Neural cell (in vitro differentiated cells): ENCODE measurements at regions not wholly inside any gene's neighbourhood (a gene's known extent, or its start where the extent isn't known, plus 50 kb on each side); places are given as distances from the start of the nearest gene placed in this dataset.

Experiments
- H2AFZ ChIP-seq: fragments of 200-600, 300-800 bp; sonication (generic), shearing (Covaris generic); 2 replicates; pipeline ENCODE4 v1.6.0; 2014; ENCODE audit warnings: low read depth, mild to moderate bottlenecking, antibody characterized with exemption, low read length, moderate library complexity
- H3F3A ChIP-seq: fragments of 200-600 bp; shearing (Covaris generic); 2 replicates; pipeline ENCODE4 v1.6.1; 2016; ENCODE audit warnings: mild to moderate bottlenecking, moderate library complexity, mixed read lengths, antibody characterized with exemption, low read length; ENCODE audit not compliant: insufficient read depth, poor library complexity, severe bottlenecking
- H3K27ac ChIP-seq: fragments of 200-600, 300-800 bp; sonication (generic), shearing (Covaris generic); 2 replicates; pipeline ENCODE4 v1.5.1; 2014; ENCODE audit warnings: mild to moderate bottlenecking, low read length, moderate library complexity
- H3K27me3 ChIP-seq: fragments of 300-800, 200-600 bp; sonication (generic), shearing (Covaris generic); 2 replicates; pipeline ENCODE4 v1.6.0; 2014; ENCODE audit warnings: mild to moderate bottlenecking, low read depth, low read length, moderate library complexity; ENCODE audit not compliant: insufficient read depth
- H3K36me3 ChIP-seq: fragments of 300-800, 200-600 bp; sonication (generic), shearing (Covaris generic); 2 replicates; pipeline ENCODE4 v1.5.1; 2014; ENCODE audit warnings: mild to moderate bottlenecking, antibody characterized with exemption, low read length, moderate library complexity; ENCODE audit not compliant: insufficient read depth
- H3K4me2 ChIP-seq: fragments of 300-800, 200-600 bp; sonication (generic), shearing (Covaris generic); 2 replicates; pipeline ENCODE4 v1.6.0; 2014; ENCODE audit warnings: mild to moderate bottlenecking, low read length
- H3K4me3 ChIP-seq: fragments of 300-800, 200-600 bp; sonication (generic), shearing (Covaris generic); 2 replicates; pipeline ENCODE4 v1.5.1; 2014; ENCODE audit warnings: mild to moderate bottlenecking, low read length, moderate library complexity
- H3K79me2 ChIP-seq: fragments of 200-600 bp; shearing (Covaris generic); replicated peaks from 2 replicates; pipeline ENCODE4 v1.6.0; 2014; ENCODE audit warnings: mild to moderate bottlenecking, low read length, moderate library complexity; ENCODE audit not compliant: insufficient read depth
- H3K9ac ChIP-seq: fragments of 300-800, 200-600 bp; sonication (generic), shearing (Covaris generic); 2 replicates; pipeline ENCODE4 v1.6.1; 2016; ENCODE audit warnings: mild to moderate bottlenecking, low read length, mixed read lengths
- H3K9me2 ChIP-seq: fragments of 200-600 bp; shearing (Covaris generic); 2 replicates; pipeline ENCODE4 v1.6.1; 2016; ENCODE audit warnings: mild to moderate bottlenecking, low read length, mixed read lengths; ENCODE audit not compliant: insufficient read depth
- H3K9me3 ChIP-seq: fragments of 200-600, 300-800 bp; sonication (generic), shearing (Covaris generic); 2 replicates; pipeline ENCODE4 v1.6.1; 2016; ENCODE audit warnings: mild to moderate bottlenecking, mixed run types, low read length, moderate library complexity, mixed read lengths
- H4K20me1 ChIP-seq: fragments of 200-600 bp; shearing (Covaris generic); 2 replicates; pipeline ENCODE4 v1.6.1; 2016; ENCODE audit warnings: mild to moderate bottlenecking, mixed run types; ENCODE audit not compliant: insufficient read depth
- CTCF ChIP-seq: fragments of 450-650 bp; IDR thresholded peaks from 2 replicates; pipeline ENCODE4 v1.5.1; 2014; ENCODE audit warnings: antibody characterized with exemption, mild to moderate bottlenecking, moderate library complexity; ENCODE audit not compliant: poor library complexity, severe bottlenecking
- EP300 ChIP-seq: fragments of 450-650 bp; conservative IDR thresholded peaks from 2 replicates; pipeline ENCODE4 v1.6.1; 2014; ENCODE audit warnings: antibody characterized with exemption, mild to moderate bottlenecking, moderate library complexity; ENCODE audit not compliant: poor library complexity, severe bottlenecking
- EZH2 ChIP-seq: fragments of 200-600, 300-800 bp; shearing (Covaris generic), sonication (generic); IDR thresholded peaks from 2 replicates; pipeline ENCODE4 v1.6.1; 2014; ENCODE audit warnings: antibody characterized with exemption, low read length, borderline replicate concordance, mild to moderate bottlenecking; ENCODE audit not compliant: insufficient read depth, poor library complexity, severe bottlenecking
- MXI1 ChIP-seq: fragments of 450-650 bp; conservative IDR thresholded peaks from 2 replicates; pipeline ENCODE4 v1.6.1; 2014; ENCODE audit warnings: antibody characterized with exemption, mild to moderate bottlenecking; ENCODE audit not compliant: poor library complexity, severe bottlenecking
- POLR2AphosphoS5 ChIP-seq: IDR thresholded peaks from 2 replicates; pipeline ENCODE4 v1.6.1; 2012
- RAD21 ChIP-seq: fragments of 450-650 bp; conservative IDR thresholded peaks from 2 replicates; pipeline ENCODE4 v1.6.1; 2014; ENCODE audit warnings: antibody characterized with exemption, mild to moderate bottlenecking, moderate library complexity
- REST ChIP-seq: IDR thresholded peaks from 2 replicates; pipeline ENCODE4 v1.6.1; 2012; ENCODE audit warnings: borderline replicate concordance
- SMC3 ChIP-seq: fragments of 450-650 bp; conservative IDR thresholded peaks from 2 replicates; pipeline ENCODE4 v1.6.1; 2014; ENCODE audit warnings: antibody characterized with exemption, mild to moderate bottlenecking, moderate library complexity; ENCODE audit not compliant: poor library complexity
- TAF1 ChIP-seq: IDR thresholded peaks from 2 replicates; pipeline ENCODE4 v1.6.1; 2012; ENCODE audit warnings: low read depth

GRCh38 chr10:10437886-10438285, 579.8 kb upstream of the CELF2 start:
- Histone ChIP-seq H3K36me3 (no peaks in the 10 kb centered on the region), H3K9me2 (no peaks in the 10 kb centered on the region), H3K4me3 (no peak overlapping the region), H2AFZ (no peak overlapping the region), H3K9me3 (no peaks in the 10 kb centered on the region), H3K79me2 (no peaks in the 10 kb centered on the region), H3F3A (no peaks in the 10 kb centered on the region), H3K27ac (no peak overlapping the region), H3K4me2 (no peak overlapping the region), H3K27me3 (no peaks in the 10 kb centered on the region), H3K9ac (no peak overlapping the region), H4K20me1 (no peaks in the 10 kb centered on the region)
- TF ChIP-seq EP300 = no peak
- no peak for TF ChIP-seq EZH2
- no peak for TF ChIP-seq CTCF
- TF ChIP-seq SMC3 = no peak
- TF ChIP-seq TAF1 = no peak
- no peak for TF ChIP-seq POLR2AphosphoS5

- Histone ChIP-seq H3K36me3 (no peaks in the 10 kb centered on the region), H3K27ac (no peak overlapping the region), H3K9me2 (no peaks in the 10 kb centered on the region), H3K9me3 (no peaks in the 10 kb centered on the region), H3K79me2 (no peaks in the 10 kb centered on the region), H3K4me3 (no peak overlapping the region), H2AFZ (no peak overlapping the region), H3K4me2 (no peak overlapping the region), H3K9ac (no peak overlapping the region), H4K20me1 (no peaks in the 10 kb centered on the region), H3K27me3 (no peaks in the 10 kb centered on the region), H3F3A (no peaks in the 10 kb centered on the region)
- TF ChIP-seq MXI1 (no peak), EP300 (no peak), REST (no peak), POLR2AphosphoS5 (no peak), EZH2 (no peak), SMC3 (no peak), CTCF (no peak), RAD21 (no peak), TAF1 (no peak)
Observed at GRCh38 chr10:10438335-10439100, 579.2 kb upstream of the CELF2 start.
